DMS153 treated with DMSO at 0.1 percent for 48 hours (cell line): ENCODE measurements at regions not wholly inside any gene's neighbourhood (a gene's known extent, or its start where the extent isn't known, plus 50 kb on each side); places are given as distances from the start of the nearest gene placed in this dataset.

Source experiments
- DNase-seq: peaks from one replicate; lab custom pipeline; 2025; ENCODE audit not compliant: unreplicated experiment; lab: John Stamatoyannopoulos, UW

- no peak for DNase-seq
Measured at GRCh38 chr3:13963137-13963886, 83.4 kb upstream of the WNT7A start.

DNA sequence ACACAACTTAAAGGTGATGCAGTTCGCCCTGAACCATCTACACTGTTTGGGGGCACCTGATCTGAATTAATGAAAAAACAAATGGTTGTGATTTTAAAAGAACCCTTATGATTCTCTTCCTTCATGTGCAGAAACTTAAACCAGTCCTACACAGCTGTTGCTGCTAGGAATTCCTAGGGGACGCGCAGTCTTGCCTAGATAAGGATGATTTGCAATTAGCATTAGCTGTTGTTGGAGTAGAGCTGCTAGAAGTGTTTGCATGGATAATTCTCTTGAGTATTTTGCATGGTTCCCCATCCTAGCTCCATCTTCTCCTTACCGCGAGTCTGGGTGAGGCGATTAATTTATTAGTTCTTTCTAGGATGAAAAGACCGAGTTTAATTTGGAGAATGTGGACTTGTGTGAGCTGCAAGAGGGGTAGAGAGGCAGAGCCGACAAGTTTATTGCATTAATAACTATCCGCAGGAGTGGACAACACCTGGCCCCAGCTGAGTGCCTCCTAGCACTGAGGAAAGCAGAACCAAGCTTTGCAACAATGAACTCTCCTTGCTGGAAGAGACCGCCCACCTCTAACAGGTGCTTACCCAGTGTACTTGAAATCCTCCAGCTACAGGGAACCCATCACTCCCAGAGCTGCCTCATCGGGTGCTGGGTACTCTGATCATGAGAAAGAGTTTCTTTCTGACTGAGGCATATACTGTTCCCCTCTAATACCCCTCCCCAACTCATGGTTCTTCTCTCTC is 75.0 kb upstream of the WNT7A start:
- DNase-seq: no peak

- no peak for DNase-seq
Measured at GRCh38 chr3:13954266-13954665, 74.4 kb upstream of the WNT7A start.

DNA sequence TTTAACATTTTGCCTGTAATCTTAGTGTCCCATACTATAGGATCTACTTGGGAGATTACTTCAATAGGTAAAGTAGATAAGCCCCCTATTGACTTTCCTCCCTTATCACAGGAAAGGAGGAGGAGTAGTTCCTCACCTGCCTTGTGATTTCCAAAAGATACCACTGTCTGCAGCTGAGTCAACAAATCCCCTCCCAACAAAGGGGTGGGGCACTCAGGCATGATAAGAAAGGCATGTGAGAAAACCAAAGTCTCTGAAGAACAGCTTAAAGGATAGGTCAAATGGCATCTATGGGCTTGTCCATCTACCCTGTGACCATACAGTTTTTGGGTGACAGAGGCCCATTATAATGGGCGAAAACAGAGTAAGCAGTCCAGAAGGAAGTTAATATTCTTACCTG is 71.3 kb upstream of the WNT7A start:
- no peak for DNase-seq

GRCh38 chr3:13950042-13950441 is 70.2 kb upstream of the WNT7A start:
- peak; percentile 1 for DNase-seq

DNA sequence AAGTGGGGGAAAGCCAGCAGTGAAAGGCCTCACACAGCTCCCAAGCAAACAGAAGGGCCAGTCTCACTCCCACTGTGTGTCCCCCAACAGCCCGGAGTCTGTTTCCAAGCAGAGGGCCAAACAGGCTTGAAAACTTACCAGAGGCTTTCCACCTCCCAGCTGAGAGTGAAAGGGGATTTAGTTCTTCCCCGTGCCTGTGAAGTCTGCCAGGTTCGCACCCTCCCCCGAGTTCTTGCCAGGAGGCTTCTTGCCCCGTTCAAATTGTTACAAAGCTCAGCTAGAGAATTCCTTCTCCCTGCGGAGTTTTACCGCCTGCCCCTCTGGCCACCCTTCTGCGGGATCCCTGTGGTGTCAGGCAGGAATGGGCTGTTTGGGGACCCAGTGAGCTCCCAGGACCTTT is 68.0 kb upstream of the WNT7A start:
- no peak for DNase-seq

DNA sequence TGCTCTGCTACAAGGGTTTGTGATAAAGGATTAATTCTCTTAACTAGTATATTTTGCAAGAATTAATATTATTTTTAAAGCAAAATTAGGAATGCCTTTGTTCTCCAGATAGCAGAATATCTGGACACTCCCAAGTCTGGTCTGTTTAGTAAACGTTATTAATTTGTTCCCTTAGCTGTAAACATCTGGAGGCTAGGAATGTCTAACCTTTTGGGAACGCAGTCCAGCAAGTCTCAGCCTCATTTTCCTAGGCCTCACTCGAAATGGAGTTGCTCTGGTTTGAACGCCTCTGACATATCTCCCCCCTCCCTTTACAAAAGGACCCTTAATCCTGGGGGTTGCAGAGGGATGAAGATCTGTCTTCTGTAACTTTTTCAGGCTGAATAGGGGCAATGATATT is 59.3 kb upstream of the WNT7A start:
- no peak for DNase-seq

DNA sequence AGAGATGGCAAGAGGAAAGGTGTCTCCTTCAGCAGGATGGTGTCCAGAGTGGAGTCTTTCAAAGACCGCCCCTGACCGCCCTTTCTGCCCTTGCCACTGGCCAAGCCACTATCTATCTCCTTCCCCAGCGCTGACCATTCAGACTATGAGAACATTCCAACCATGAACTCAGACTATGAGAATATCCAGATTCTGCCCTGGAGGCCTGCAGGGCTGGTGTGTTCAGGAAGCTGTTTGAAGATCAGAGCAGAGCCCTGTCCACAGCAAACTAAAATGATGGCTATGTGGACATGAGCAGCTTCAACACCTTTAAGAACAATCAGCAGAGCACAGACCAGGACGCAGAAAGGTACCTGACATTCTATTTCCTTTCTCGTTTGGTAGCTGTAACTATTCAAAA is 57.3 kb upstream of the WNT7A start:
- DNase-seq: no peak

DNA sequence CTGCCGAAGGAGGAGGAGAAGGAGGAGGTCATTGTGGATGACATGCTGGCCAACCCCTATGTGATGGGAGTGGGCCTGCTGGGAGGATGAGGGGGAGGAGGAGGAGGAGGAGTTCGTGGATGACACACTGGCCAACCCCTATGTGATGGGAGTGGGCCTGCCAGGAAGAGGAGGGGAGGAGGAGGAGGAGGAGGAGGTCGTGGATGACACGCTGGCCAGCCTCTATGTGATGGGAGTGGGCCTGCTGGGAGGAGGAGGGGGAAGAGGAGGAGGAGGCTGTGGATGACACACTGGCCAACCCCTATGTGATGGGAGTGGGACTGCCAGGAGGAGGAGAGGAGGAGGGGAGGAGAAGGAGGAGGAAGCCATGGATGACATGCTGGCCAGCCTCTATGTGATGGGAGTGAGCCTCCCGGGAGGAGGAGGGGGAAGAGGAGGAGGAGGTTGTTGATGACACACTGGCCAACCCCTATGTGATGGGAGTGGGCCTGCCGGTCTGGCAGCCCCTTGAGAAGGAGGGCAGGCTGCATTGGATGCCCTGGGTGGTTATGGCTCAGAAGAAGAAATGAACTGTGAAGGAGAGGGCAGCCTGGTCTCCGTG is 55.7 kb upstream of the WNT7A start:
- DNase-seq: no peak

DNA sequence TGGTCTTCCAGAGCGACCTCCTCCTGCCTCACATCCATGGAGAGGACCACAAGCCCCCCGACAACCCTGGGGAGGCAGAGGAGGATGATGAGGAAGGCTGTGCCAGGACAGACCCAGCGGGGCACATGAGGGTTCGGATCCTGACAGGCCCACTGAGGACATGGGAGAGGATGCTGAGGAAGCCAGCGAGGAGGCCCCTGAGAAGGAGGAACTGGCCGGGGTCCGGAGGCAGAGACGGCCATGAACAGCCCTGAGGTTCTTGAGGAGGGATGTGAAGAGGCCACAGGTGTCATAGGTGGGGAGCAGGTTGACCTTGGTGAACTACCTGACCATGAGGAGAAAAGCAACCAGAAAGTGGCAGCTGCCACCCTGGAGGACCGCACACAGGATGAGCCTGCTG is 54.9 kb upstream of the WNT7A start:
- no peak for DNase-seq

DNA sequence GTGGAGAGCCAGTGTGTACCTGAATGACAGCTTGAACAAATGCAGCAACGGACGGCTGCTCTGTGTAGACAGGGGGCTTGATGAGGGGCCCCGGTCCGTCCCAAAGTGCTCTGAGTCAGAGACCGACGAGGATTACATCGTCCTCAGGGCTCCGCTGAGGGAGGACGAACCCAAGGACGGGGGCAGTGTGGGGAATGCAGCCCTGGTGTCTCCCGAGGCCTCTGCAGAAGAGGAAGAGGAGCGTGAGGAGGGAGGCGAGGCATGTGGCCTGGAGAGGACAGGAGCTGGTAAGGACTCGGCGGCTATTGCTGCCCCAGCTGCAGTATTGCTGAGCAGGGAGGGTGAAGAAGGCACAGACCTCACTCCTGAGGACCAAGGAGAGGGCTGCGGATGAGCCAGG is 54.4 kb upstream of the WNT7A start:
- DNase-seq: no peak

- no peak for DNase-seq
Measured at GRCh38 chr3:13932578-13933295, 52.9 kb upstream of the WNT7A start.

- no peak for DNase-seq
Measured at GRCh38 chr3:13931172-13931571, 51.3 kb upstream of the WNT7A start.
